Stromal cell of bone marrow (primary cell): ENCODE measurements at regions not wholly inside any gene's neighbourhood (a gene's known extent, or its start where the extent isn't known, plus 50 kb on each side); places are given as distances from the start of the nearest gene placed in this dataset.

Experiments used
- DNase-seq: peaks from one replicate; pipeline ENCODE4 v3.0.0-alpha.2; 2012; ENCODE audit warnings: low read depth

DNA sequence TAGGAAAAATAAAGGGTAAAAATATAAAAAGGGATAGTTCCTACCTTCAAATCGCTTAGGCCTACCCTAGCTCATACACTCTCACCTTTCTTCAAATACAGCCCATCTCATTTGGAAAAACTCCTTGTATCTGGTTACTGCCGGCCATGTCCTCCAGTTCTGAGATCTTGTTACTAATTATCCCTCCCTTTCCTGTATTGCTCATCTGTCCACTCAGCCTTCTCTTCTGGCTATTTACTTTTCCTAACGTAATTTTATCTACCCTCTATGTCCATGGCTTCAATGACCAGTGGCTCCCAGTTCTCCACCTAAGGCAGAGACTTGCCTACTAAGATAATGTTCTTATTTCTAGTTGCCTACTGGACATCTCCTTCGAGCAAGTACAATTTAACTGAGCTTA, 342.9 kb upstream of the ACVR2A start:
- no peak for DNase-seq

DNA sequence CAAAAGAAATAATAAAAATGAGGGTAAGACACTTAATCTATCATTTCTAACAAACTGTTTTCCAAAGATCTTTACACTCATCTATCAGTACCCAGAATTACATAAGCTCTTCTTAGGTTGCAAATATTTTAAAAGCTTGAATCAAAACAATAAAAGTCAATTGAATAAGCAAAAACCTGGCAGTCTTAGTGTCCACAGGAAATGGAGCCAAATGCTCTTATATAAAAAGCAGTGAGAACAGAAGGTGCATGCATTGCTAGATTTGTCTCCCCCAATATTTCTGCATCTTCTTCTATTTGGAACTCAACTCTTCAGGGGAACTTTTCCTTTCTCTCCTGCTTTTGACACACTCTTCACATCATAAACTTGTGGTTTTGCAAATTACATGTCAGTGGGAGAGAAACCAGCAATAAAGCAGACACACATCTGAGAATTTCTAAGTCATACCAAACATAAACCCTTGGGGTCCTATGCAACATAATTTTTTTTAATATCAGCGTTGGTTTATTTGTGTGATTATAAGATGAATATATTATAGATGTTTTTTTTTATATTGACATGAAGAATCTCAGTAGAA, 343.9 kb upstream of the ACVR2A start:
- no peak for DNase-seq

DNA sequence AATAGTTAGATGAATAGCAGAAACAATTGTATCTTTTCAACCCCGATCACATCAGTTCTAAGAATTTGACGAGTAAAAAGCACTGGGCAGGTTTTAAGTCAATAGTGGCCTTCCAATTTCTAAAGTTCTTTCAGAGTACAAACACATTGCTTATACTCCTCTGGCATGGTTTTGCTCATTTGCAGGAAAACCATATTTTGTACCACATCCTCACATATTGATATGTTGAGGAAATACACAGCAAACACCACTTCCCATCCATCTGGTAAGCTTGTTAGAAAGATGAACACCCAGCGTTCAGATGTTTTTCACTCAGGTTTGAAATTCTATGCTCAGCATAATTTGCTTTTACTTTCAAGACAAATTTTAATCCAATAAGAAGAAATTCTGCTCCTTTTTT, 344.6 kb upstream of the ACVR2A start:
- DNase-seq, result no peak

DNA sequence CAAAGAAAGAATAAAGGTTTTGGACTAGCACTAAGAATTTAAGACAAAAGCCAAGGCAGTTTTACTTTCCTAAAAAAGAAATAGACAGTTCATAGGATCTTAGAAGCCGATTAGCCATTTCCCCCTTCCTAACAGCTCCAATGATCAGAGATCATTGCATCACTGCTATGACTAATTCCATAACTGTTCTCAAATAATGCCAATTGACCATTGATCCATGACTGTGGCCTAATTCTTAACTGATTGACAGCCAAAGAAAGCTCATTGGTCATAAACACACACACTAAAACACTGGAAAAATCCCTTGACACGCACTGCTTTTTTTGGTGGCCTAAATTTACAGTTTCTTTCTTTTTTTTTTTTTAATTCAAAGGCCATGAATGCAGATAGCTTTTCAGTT, 345.0 kb upstream of the ACVR2A start:
- DNase-seq, result peak; percentile 30

DNA sequence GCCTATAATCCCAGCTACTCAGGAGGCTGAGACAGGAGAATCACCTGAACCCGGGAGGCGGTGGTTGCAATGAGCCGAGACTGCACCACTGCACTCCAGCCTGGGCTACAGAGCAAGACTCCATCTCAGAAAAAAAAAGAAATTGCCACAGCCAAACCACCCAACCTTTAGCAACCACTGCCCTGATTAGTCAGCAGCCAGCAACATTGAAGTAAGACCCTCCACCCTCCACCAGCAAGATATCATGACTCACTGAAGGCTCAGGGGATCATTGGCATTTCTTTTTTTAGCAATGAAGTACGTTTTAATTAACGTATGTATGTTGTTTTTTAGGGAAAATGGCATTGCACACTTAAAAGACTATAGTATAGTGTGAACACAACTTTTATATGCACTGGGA, 349.1 kb upstream of the ACVR2A start:
- DNase-seq, result peak; percentile 36

DNA sequence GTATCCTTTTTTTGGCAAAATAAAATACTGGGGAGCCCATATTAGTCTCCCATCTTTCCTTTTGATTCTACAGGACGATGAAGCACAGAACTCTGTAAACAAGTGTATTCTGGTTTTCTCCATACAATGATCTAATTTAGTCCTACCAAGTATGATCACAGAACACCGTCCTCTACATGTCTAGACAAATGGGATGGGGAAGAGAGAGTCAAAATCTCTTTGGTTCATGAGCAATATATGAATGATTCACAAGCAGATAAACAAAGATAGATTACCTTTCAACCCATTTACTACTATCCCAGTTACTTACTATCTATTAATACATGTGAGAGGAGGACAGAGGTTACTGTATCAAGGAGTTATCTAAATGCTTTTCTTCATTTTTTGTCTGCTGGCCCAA, 352.4 kb upstream of the ACVR2A start:
- DNase-seq, result no peak

DNA sequence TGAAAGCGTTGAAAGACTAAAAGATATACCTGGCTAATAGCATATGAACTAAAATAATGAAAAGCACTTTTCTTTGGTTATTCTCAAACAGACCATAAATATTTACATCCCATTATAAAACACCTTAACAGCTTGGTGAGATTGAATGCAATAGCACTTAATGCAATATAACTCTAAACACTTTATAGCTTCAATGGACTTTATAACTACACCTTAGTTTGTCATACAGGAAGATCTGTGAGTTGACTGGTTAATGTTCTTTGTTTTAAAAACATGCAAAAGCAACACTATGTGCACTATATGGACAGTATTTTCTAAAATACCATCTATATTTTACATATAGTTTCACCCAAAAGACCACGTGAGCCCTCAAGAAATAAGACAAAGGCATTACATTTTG, 353.3 kb upstream of the ACVR2A start:
- no peak for DNase-seq

DNA sequence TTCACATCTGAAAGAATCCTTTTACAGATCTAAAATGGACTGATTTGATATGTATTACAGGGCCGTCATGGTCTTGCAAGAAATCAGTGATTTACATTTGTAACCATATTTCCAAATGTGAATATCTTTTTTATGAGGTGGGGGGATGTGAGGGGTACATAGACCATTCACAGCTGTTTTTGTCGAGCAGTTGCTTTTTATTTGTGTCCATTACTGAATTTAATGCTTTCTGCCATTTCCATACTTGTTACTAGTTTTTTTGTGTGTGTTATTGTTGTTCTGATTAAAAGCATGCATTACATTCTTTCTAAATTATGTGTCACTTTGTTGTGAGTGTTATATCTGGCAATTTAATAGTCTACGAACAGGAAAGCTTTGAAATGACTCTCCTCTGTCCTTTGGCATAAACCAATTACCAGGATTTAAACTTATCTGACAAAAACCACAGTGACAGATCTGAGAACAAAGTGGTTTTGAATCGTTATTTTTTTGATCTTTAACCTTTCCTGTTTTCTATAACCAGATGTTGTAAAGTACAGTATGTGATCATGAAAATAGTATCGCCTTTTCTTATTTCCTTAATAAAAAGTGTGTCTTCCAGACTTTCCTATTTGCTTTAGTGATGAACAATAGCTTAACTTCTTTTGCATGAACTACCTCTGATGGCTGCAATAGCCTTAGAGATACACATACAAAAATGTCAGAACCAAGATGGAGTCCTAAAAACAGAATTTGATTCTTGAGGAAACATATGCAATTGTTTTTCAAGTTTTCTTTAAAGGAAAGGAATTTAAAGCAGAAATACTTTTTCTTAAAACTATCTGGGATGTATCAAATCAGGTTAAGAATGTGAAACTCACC, 354.2 kb upstream of the ACVR2A start:
- DNase-seq, result no peak

DNA sequence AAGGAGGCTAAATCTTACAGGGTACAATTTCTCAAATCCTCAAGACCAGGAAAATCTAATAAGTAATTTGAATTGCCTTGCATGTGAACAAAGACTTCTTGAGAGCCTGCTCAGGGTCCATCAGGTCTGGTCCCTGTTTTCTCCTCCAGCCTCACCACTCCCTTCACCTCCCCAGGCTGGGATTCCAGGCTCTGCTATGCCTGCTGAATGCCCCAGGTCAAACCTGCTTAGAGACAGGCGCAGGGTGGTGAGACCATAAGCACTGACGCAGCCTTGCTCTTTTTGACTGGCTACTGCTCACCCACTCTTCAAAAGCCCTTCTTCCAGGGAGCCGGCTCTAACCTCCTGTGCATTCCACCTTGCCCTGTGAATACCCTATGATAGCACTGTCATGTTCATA, 356.4 kb upstream of the ACVR2A start:
- no peak for DNase-seq

DNA sequence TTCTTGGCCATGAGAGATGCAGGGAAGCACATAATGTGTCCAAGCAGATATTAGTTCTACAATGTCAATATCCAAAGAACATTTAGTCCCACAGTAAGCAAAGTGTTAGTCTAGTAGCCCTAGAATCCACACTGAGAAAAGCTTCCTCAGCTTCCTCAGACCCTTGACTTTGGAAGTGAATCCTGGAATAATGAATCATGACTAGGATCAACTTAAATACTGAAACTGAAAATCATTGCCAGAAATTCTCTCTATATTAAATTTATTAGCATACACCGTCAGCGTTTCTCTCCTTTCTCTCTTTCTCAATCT, 356.9 kb upstream of the ACVR2A start:
- no peak for DNase-seq

DNA sequence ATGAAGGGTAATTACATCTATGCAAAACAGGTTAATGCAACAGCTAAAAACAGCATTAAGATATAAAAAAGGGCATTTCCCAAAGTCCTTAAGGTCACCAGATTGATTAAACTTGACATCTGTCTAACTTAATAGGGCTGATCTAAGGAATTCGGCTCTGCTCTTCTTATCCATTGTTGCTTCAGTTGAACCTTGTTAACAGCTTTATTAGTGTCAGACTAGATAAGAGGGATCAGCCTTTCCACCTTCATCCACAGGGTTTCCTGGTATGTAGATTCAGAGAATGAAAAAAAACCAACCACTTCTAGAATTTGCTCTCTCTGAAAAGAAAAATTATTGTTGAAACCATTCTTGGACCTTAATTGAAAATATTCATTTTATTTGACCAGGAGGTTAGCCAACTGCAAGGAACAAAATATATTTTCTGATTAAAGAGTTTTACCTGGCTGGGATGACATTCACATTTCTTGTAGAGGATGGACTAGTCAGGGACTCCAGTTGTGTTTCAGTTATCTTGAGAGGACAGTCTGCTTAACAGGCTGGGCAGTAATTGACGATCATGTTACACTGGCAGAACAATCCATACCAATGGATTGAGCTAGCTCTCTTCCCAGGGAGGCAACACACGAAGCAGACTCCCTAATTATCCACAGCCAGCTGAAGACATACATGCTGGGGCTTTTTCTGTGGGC, 357.4 kb upstream of the ACVR2A start:
- DNase-seq, result no peak

DNA sequence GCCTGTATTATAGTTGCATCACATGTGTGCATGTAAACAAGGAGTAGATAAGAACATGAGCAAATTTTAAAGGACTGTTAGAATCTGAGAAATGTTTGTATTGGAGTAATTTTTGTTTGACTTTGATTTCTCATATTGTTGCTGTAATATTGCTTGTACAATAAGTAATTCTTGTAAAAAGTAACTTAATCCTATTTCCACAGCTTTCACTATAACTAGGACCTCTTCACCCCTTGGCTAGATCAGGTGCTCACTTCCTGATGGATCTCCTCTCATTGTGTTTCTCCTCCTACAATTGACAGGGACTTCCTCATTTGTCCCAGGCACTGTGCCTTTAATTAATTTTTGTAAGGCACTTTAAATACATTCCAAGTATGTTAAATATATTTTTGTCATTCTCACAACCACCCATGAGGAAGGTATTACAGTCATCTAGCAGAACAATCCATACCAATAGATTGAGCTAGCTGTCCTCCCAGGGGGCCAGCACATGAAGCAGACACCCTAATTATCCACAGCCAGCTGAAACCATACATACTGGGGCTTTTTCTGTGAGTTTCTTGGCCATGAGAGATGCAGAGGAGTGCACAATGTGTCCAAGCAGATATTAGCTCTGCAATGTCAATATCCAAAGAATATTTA, 359.5 kb upstream of the ACVR2A start:
- no peak for DNase-seq

DNA sequence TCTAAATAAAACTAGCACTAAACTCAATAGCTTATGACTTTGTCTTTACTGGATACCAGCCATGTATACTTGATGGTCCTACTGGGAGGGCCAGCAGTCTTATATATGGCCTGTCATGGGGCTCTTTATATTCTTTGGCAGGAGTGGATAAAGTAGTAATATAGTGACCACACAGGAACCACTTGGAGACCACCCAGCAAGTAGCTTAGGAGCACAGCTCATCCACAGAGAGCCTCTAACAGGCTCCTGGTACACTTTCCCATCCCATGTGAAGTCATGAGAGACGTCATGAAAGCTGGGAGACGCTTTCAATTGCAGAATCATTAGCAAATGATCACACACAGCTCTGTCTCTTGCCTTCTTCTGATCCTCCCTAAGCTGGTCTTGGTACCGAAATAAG, 360.9 kb upstream of the ACVR2A start:
- DNase-seq, result no peak

DNA sequence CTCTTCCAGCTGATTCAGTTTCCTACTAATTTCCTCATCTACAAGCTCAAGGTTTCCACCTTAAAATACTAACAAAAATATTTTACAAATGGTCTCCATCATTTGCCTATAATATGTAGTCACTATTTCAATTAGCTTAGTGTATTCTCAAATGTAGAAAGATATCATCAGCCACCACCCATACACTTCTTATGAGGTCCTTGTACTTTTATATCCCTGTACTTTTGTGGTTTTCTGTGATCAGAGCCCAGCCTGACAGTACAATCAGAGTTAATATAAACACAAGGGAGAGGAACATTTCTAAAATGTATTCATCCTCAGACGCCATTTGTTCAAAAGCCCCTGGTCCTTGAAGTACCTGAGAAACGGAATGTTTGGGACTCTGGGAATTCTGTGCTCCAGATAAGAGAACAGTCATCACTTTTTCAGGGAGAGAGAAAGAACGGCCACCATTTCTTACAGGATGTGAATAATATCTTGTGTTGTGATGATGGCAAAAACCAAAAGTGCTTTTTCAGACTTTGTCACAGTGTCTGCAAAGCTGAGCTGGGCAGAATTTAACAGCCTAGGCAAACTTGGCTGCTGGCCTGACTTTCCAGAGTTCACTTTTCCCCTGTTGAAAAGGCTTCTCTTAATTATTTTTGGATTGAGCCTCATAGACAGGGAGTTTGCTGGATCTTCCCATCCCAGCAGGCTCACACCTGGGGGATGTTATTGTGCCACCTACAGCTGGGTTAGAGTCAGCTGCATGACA, 361.7 kb upstream of the ACVR2A start:
- DNase-seq, result peak; percentile 9

DNA sequence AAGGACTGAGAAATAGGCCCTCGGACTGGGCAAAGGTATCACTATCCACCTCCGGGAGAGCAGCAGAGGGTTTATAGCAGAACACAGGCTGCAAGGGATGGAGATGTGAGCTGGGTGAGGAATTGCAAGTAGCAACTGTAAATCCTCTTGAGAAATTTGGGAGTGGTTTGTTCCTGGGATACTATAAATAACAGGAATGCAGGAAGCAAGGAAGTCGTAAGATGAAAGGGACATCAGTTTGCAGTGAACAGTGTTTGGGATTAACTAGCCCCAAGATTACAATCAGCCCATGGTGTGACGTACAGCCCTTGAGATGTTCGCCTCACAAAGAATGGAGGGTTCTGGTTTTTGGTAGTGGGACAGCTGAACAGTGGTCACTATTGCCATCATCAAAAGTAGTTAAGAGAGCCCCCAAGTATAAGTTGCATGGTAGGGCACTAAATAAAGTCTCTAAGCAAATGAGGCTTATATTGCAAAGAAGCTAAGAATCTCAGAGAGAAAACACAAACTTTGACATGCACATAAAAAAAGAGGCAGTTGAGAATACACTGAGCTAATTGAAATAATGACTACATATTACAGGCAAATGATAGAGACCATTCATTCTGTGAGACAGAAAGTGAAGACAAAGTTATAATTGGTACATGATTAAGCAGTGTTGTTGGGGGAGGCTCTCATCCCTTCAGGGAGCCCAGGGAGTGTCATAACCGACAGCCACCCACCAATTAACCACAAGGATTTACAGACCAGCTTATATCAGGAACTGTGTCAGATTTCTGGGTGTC, 362.5 kb upstream of the ACVR2A start:
- DNase-seq, result no peak

DNA sequence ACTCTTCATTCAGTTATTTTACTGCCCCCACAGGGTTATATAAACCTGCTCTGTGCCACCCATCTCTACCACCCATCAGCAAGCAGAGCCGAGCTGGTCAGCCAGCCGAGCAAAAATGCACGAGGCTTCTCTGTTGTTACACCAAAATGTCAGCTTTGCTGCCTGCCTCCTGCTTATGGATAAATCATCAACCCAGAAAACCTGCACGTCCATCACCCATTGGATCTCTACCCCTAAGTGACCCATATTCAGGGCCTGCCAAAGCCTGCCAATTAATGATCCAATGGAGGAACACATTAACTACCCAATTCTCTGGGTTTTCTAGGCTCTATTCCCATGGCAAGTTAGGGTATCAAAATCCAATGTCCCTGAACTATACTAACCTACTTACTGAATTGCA, 365.5 kb upstream of the ACVR2A start:
- no peak for DNase-seq

DNA sequence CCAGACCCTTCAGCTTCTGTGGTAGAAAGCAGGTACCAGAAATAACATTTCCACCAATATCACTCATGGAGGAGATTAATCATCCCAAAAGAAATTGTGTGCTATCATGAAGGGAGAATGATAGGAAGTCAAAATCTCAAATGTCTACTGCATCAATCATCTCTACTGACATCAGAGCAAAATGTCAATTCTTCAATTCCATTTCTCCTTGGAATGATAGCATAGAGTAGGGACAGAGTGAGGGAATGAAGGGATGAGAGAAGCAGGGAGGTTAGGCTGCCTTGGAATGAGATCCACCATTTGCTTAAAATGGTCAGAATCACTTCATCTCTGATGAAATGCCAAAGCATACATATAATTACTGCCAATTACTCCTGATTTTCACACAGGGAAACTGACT, 371.8 kb upstream of the ACVR2A start:
- DNase-seq, result no peak

DNA sequence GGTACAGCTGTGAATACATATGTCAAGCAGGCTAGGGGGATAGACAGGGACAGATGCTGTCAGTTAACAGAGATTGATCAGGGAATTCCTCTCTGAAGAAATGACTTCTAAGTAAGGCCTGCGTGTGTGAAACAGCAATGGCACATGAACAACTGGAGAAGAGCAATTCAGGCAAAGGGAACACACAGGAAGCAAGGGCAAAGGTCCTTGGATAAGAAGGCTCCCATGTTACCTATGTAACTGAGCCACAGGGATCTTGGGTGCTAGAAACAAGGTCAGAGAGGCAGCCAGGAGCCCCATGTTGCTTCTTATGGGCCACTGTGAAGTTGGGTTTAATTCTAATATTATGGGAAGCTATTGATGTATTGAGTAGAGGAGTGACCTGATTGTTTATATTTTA, 373.7 kb upstream of the ACVR2A start:
- DNase-seq, result no peak

DNA sequence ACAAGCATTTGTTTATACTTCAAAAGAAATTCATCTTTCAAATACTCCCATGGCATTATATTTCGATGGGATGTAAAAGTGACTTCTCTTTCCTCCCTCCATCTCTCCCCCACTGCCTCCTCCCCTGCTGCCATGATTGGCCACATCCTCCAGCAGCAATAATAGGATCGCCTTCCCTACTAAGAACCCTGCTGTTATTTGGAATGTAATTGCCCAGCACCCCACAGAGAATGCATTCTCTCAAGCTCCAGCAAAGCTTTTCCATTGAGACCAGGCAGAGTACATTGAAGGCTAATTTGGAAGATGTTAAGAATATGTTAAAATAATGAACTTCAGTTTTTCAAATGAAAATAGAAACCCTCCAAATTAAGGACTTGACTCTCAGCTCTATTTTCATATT, 375.4 kb upstream of the ACVR2A start:
- DNase-seq, result no peak

DNA sequence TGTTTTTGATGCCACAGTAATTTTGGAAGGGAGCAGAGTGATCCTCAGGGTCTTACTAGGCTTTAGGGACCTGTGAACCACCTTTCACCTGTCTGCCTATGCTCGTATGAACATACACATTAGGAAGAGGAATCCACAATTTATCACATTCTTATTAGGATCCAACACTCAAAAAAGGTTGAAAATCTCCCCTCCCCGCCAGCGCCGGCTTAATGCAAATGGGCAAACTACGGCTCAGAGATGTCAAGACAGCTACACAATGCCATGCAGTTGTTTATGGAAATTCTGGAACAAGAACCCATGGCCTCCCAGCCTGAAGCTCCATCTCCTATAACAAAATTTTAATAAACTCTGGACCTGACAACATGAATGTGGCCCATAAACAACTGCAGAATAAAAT, 375.9 kb upstream of the ACVR2A start:
- no peak for DNase-seq

DNA sequence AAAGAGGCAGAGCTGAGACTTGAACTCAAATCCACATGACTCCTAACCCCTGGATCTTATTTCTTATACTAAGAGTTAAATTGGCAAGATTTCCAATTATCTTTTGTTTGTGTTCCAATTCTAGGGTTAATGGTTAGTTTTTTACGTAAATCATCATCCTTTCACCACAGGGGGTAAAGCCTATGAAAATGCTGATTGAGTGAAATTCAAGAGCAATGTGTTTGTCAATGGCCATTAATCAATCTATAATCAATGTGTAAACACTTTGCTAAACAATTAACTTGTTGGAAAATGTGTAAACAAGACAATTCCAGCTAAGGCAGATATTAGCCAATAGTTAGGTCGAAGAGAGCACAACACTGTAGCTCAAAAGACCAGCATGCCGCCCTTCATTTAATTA, 376.5 kb upstream of the ACVR2A start:
- DNase-seq, result no peak

DNA sequence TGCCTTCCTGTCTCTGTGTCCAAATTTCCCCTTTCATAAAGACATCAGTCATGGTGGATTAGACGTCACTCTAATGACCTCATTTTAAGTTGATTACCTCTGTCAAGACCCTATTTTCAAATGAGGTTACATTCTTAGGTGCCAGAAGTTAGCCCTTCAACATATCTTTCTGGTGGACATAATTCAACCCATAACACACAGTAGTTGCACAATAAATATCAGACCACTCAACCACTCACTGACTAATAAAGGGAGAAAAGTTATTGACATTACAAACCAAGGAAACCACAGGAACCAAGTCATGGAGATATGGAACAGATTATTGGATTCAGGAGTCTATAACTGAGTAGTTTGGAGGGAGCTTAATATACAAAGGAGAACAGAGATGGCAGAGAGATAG, 377.4 kb upstream of the ACVR2A start:
- peak; percentile 9 for DNase-seq
